Activated CD4-positive, alpha-beta T cell treated with anti-CD3 and anti-CD28 coated beads for 36 hours (primary cell): ENCODE measurements at regions not wholly inside any gene's neighbourhood (a gene's known extent, or its start where the extent isn't known, plus 50 kb on each side); places are given as distances from the start of the nearest gene placed in this dataset.

Experiments used
- ATAC-seq: fragments of 200-7000 bp; cut with Tn5 transposase; one replicate; pipeline ENCODE4 v1.10.0; 2021; ENCODE audit warnings: mild to moderate bottlenecking, moderate library complexity
- CTCF ChIA-PET: fragments of 350-600 bp; sonication (Branson Sonifier 250); formaldehyde crosslinking; loops from one replicate; lab custom pipeline; 2021; ENCODE audit warnings: antibody characterized with exemption; lab: Charles Lee
- POLR2A ChIA-PET: fragments of 350-600 bp; sonication (Branson Sonifier 250); formaldehyde crosslinking; loops from one replicate; lab custom pipeline; 2021; ENCODE audit warnings: antibody characterized with exemption, inconsistent platforms; lab: Charles Lee
- DNase-seq: peaks from one replicate; pipeline ENCODE4 v3.0.0-alpha.2; 2020
- H3K27ac Mint-ChIP-seq: one replicate; pipeline ENCODE4 v1.8.0; 2021; ENCODE audit warnings: mixed read lengths
- H3K27me3 Mint-ChIP-seq: one replicate; pipeline ENCODE4 v1.8.0; 2021; ENCODE audit warnings: mixed read lengths
- H3K36me3 Mint-ChIP-seq: one replicate; pipeline ENCODE4 v1.8.0; 2021; ENCODE audit warnings: low read depth, mixed read lengths
- H3K4me1 Mint-ChIP-seq: one replicate; pipeline ENCODE4 v1.8.0; 2021; ENCODE audit warnings: mixed read lengths
- H3K4me3 Mint-ChIP-seq: one replicate; pipeline ENCODE4 v1.8.0; 2021; ENCODE audit warnings: mild to moderate bottlenecking, moderate library complexity, mixed read lengths
- H3K9me3 Mint-ChIP-seq: one replicate; pipeline ENCODE4 v1.8.0; 2021; ENCODE audit warnings: low read depth, mixed read lengths
- intact Hi-C, 2 experiments: fragments of 100-400 bp; cut with DNase I in 1 of 2; cut with micrococcal nuclease in 1 of 2; formaldehyde crosslinking; loops; one replicate each; pipeline versions ENCODE4 v1.14.2 to v1.15.1; 2022 to 2024; cut with DNase I, micrococcal nuclease

- H3K4me3 Mint-ChIP-seq, result no peak overlapping the region
- peaks cover 2% of the 10 kb centered on the region for H3K27me3 Mint-ChIP-seq
- CTCF ChIA-PET, result no interaction called here
- POLR2A ChIA-PET, result no interaction called here
- ATAC-seq (no peak), DNase-seq (no peak)
- intact Hi-C loops, result no loop called here
- H3K4me1 Mint-ChIP-seq, result no peaks in the 10 kb centered on the region
- H3K9me3 Mint-ChIP-seq, result peaks cover 14% of the 10 kb centered on the region
- no peak overlapping the region for H3K27ac Mint-ChIP-seq
- no peaks in the 10 kb centered on the region for H3K36me3 Mint-ChIP-seq
These were observed 97.8 kb upstream of the SPRED1 start for GRCh38 chr15:38154837-38155236.

GRCh38 chr15:38163658-38164057, 89.0 kb upstream of the SPRED1 start:
- intact Hi-C loops, result no loop called here
- CTCF ChIA-PET, result interaction anchor here (1.2 kb wide), 1 partner anchor 103 kb away, joined by 4 read pairs; no protein-coding TSS in a partner anchor
- Mint-ChIP-seq H3K27ac (no peak overlapping the region), H3K27me3 (peaks cover 16% of the 10 kb centered on the region), H3K9me3 (no peaks in the 10 kb centered on the region), H3K36me3 (no peaks in the 10 kb centered on the region), H3K4me1 (no peaks in the 10 kb centered on the region), H3K4me3 (no peak overlapping the region)
- POLR2A ChIA-PET, result no interaction called here
- no peak for DNase-seq
- no peak for ATAC-seq

- Mint-ChIP-seq H3K4me3 (no peak overlapping the region), H3K9me3 (no peaks in the 10 kb centered on the region), H3K27ac (no peak overlapping the region), H3K36me3 (no peaks in the 10 kb centered on the region), H3K4me1 (no peaks in the 10 kb centered on the region), H3K27me3 (peaks cover 16% of the 10 kb centered on the region)
- intact Hi-C loops, result no loop called here
- DNase-seq, result no peak
- ChIA-PET CTCF (interaction anchor here (1.2 kb wide), 1 partner anchor 103 kb away, joined by 4 read pairs; no protein-coding TSS in a partner anchor), POLR2A (no interaction called here)
- ATAC-seq, result no peak
These were observed 88.6 kb upstream of the SPRED1 start for GRCh38 chr15:38164061-38164460.

- ATAC-seq (no peak), DNase-seq (no peak)
- Mint-ChIP-seq H3K4me1 (no peaks in the 10 kb centered on the region), H3K36me3 (no peaks in the 10 kb centered on the region), H3K27me3 (peaks cover 16% of the 10 kb centered on the region), H3K27ac (no peak overlapping the region), H3K4me3 (no peak overlapping the region), H3K9me3 (no peaks in the 10 kb centered on the region)
- CTCF ChIA-PET, result no interaction called here
- intact Hi-C loops, result no loop called here
- POLR2A ChIA-PET, result no interaction called here
These were observed 88.1 kb upstream of the SPRED1 start for GRCh38 chr15:38164507-38164906.

- intact Hi-C loops, result no loop called here
- no peak overlapping the region for H3K27ac Mint-ChIP-seq
- ATAC-seq (no peak), DNase-seq (no peak)
- no peaks in the 10 kb centered on the region for H3K4me1 Mint-ChIP-seq
- CTCF ChIA-PET, result interaction anchor here (0.7 kb wide), 1 partner anchor 188 kb away, joined by 5 read pairs; no protein-coding TSS in a partner anchor
- POLR2A ChIA-PET, result no interaction called here
- H3K36me3 Mint-ChIP-seq, result no peaks in the 10 kb centered on the region
- H3K4me3 Mint-ChIP-seq, result no peak overlapping the region
- peaks cover 21% of the 10 kb centered on the region for H3K27me3 Mint-ChIP-seq
- H3K9me3 Mint-ChIP-seq, result no peaks in the 10 kb centered on the region
These were observed 84.1 kb upstream of the SPRED1 start for GRCh38 chr15:38168467-38169070.

GRCh38 chr15:38171973-38172372, 80.7 kb upstream of the SPRED1 start:
- DNase-seq (no peak), ATAC-seq (no peak)
- peaks cover 24% of the 10 kb centered on the region for H3K27me3 Mint-ChIP-seq
- no peaks in the 10 kb centered on the region for H3K4me1 Mint-ChIP-seq
- ChIA-PET POLR2A (no interaction called here), CTCF (interaction anchor here (0.7 kb wide), 2 partner anchors 11 to 181 kb away, joined by 3 read pairs; no protein-coding TSS in a partner anchor)
- no peaks in the 10 kb centered on the region for H3K9me3 Mint-ChIP-seq
- no peak overlapping the region for H3K27ac Mint-ChIP-seq
- H3K36me3 Mint-ChIP-seq, result no peaks in the 10 kb centered on the region
- intact Hi-C loops, result no loop called here
- H3K4me3 Mint-ChIP-seq, result no peak overlapping the region

GRCh38 chr15:38174691-38175090, 77.9 kb upstream of the SPRED1 start:
- ATAC-seq (no peak), DNase-seq (no peak)
- no peaks in the 10 kb centered on the region for H3K36me3 Mint-ChIP-seq
- H3K9me3 Mint-ChIP-seq, result no peaks in the 10 kb centered on the region
- no peaks in the 10 kb centered on the region for H3K4me1 Mint-ChIP-seq
- POLR2A ChIA-PET, result interaction anchor here (0.6 kb wide), 1 partner anchor 479 kb away, joined by 3 read pairs; no protein-coding TSS in a partner anchor
- intact Hi-C loops, result no loop called here
- CTCF ChIA-PET, result no interaction called here
- no peak overlapping the region for H3K27ac Mint-ChIP-seq
- H3K4me3 Mint-ChIP-seq, result no peak overlapping the region
- peaks cover 29% of the 10 kb centered on the region for H3K27me3 Mint-ChIP-seq

GRCh38 chr15:38176155-38176554, 76.5 kb upstream of the SPRED1 start:
- H3K4me3 Mint-ChIP-seq, result no peak overlapping the region
- ChIA-PET CTCF (no interaction called here), POLR2A (no interaction called here)
- DNase-seq (no peak), ATAC-seq (no peak)
- H3K36me3 Mint-ChIP-seq, result no peaks in the 10 kb centered on the region
- intact Hi-C loops, result no loop called here
- no peak overlapping the region for H3K27ac Mint-ChIP-seq
- peaks cover 33% of the 10 kb centered on the region for H3K27me3 Mint-ChIP-seq
- H3K4me1 Mint-ChIP-seq, result no peaks in the 10 kb centered on the region
- H3K9me3 Mint-ChIP-seq, result no peaks in the 10 kb centered on the region

- H3K9me3 Mint-ChIP-seq, result no peaks in the 10 kb centered on the region
- no peak for DNase-seq
- intact Hi-C loops, result no loop called here
- ATAC-seq, result no peak
- H3K27me3 Mint-ChIP-seq, result peaks cover 33% of the 10 kb centered on the region
- no peak overlapping the region for H3K27ac Mint-ChIP-seq
- POLR2A ChIA-PET, result no interaction called here
- CTCF ChIA-PET, result no interaction called here
- no peak overlapping the region for H3K4me3 Mint-ChIP-seq
- no peaks in the 10 kb centered on the region for H3K4me1 Mint-ChIP-seq
- no peaks in the 10 kb centered on the region for H3K36me3 Mint-ChIP-seq
These were observed 75.9 kb upstream of the SPRED1 start for GRCh38 chr15:38176691-38177090.

GRCh38 chr15:38182900-38183299, 69.7 kb upstream of the SPRED1 start:
- Mint-ChIP-seq H3K36me3 (no peaks in the 10 kb centered on the region), H3K4me1 (no peaks in the 10 kb centered on the region), H3K4me3 (no peak overlapping the region), H3K27me3 (peaks cover 15% of the 10 kb centered on the region), H3K9me3 (no peaks in the 10 kb centered on the region), H3K27ac (no peak overlapping the region)
- no peak for DNase-seq
- ChIA-PET CTCF (no interaction called here), POLR2A (no interaction called here)
- no peak for ATAC-seq
- intact Hi-C loops, result loop anchor here in 1 of 2 experiments (10.0 kb wide), 1 partner anchor 52 kb away; no protein-coding TSS in a partner anchor

GRCh38 chr15:38186507-38186906, 66.1 kb upstream of the SPRED1 start:
- intact Hi-C loops, result loop anchor here in 1 of 2 experiments (10.0 kb wide), 1 partner anchor 48 kb away; no protein-coding TSS in a partner anchor
- no peaks in the 10 kb centered on the region for H3K36me3 Mint-ChIP-seq
- H3K27me3 Mint-ChIP-seq, result peaks cover 18% of the 10 kb centered on the region
- no peaks in the 10 kb centered on the region for H3K9me3 Mint-ChIP-seq
- H3K27ac Mint-ChIP-seq, result no peak overlapping the region
- no peak for ATAC-seq
- H3K4me1 Mint-ChIP-seq, result no peaks in the 10 kb centered on the region
- no peak for DNase-seq
- ChIA-PET POLR2A (no interaction called here), CTCF (no interaction called here)
- no peak overlapping the region for H3K4me3 Mint-ChIP-seq

- H3K36me3 Mint-ChIP-seq, result no peaks in the 10 kb centered on the region
- intact Hi-C loops, result loop anchor here in 1 of 2 experiments (10.0 kb wide), 1 partner anchor 47 kb away; no protein-coding TSS in a partner anchor
- no peaks in the 10 kb centered on the region for H3K9me3 Mint-ChIP-seq
- POLR2A ChIA-PET, result no interaction called here
- no peak for DNase-seq
- H3K4me3 Mint-ChIP-seq, result no peak overlapping the region
- ATAC-seq, result no peak
- CTCF ChIA-PET, result interaction anchor here (0.5 kb wide), 1 partner anchor 714 kb away, joined by 3 read pairs; no protein-coding TSS in a partner anchor
- no peak overlapping the region for H3K27ac Mint-ChIP-seq
- peaks cover 18% of the 10 kb centered on the region for H3K27me3 Mint-ChIP-seq
- no peaks in the 10 kb centered on the region for H3K4me1 Mint-ChIP-seq
These were observed 64.9 kb upstream of the SPRED1 start for GRCh38 chr15:38187630-38188313.
